Endodermal cell (in vitro differentiated cells): ENCODE measurements at regions not wholly inside any gene's neighbourhood (a gene's known extent, or its start where the extent isn't known, plus 50 kb on each side); places are given as distances from the start of the nearest gene placed in this dataset.

Experiments
- DNase-seq: peaks from one replicate; pipeline ENCODE4 v3.0.0-alpha.2; 2017
- H3K27ac ChIP-seq: 2 replicates; pipeline ENCODE4 v1.5.1; 2013; ENCODE audit warnings: mild to moderate bottlenecking, low read depth, low read length, moderate library complexity
- H3K27me3 ChIP-seq: 2 replicates; pipeline ENCODE4 v1.6.1; 2013; ENCODE audit warnings: mild to moderate bottlenecking, low read length, moderate library complexity; ENCODE audit not compliant: insufficient read depth, control insufficient read depth, poor library complexity, severe bottlenecking
- H3K36me3 ChIP-seq: 2 replicates; pipeline ENCODE4 v1.7.0; 2013; ENCODE audit warnings: mild to moderate bottlenecking, low read length, moderate library complexity; ENCODE audit not compliant: control insufficient read depth, insufficient read depth
- H3K4me1 ChIP-seq: one replicate; pipeline ENCODE4 v1.7.0; 2013; ENCODE audit warnings: low read length; ENCODE audit not compliant: control insufficient read depth, insufficient read depth
- H3K4me3 ChIP-seq: 2 replicates; pipeline ENCODE4 v1.5.1; 2013; ENCODE audit warnings: mild to moderate bottlenecking, low read length, moderate library complexity
- H3K9ac ChIP-seq: 2 replicates; pipeline ENCODE4 v1.6.1; 2013; ENCODE audit warnings: mild to moderate bottlenecking, low read length, moderate library complexity; ENCODE audit not compliant: poor library complexity, severe bottlenecking; ENCODE audit errors: extremely low read depth
- H3K9me3 ChIP-seq: 2 replicates; pipeline ENCODE4 v1.6.1; 2013; ENCODE audit warnings: mild to moderate bottlenecking, low read length, moderate library complexity; ENCODE audit not compliant: control insufficient read depth
- H3K27ac Mint-ChIP-seq: 2 replicates; pipeline ENCODE4 v1.8.0; 2020; ENCODE audit warnings: mixed read lengths
- H3K27me3 Mint-ChIP-seq: 2 replicates; pipeline ENCODE4 v1.8.0; 2021; ENCODE audit warnings: mild to moderate bottlenecking, mixed read lengths; ENCODE audit not compliant: insufficient read depth
- H3K36me3 Mint-ChIP-seq: 2 replicates; pipeline ENCODE4 v1.8.0; 2020; ENCODE audit warnings: low read depth, mixed read lengths
- H3K4me1 Mint-ChIP-seq: 2 replicates; pipeline ENCODE4 v1.8.0; 2020; ENCODE audit warnings: mixed read lengths
- H3K4me3 Mint-ChIP-seq: 2 replicates; pipeline ENCODE4 v1.8.0; 2020; ENCODE audit warnings: mild to moderate bottlenecking, moderate library complexity, mixed read lengths
- H3K9me3 Mint-ChIP-seq: 2 replicates; pipeline ENCODE4 v1.8.0; 2020; ENCODE audit warnings: mild to moderate bottlenecking, mixed read lengths
- WGBS, 2 experiments: methylation state at CpG; one replicate each; pipeline versions ENCODE4 v1.1.5 to v1.1.7; 2013; ENCODE audit warnings: missing lambda C conversion rate in 2 of 2, mixed read lengths in 1 of 2; ENCODE audit not compliant: insufficient coverage in 1 of 2, insufficient read length in 1 of 2; 5-methylcytosine and 5-hydroxymethylcytosine counted together
- TF ChIP-seq, protein P1 (sequence below): fragments of 200-600 bp; sonication (generic); conservative IDR thresholded peaks from 2 replicates; pipeline ENCODE4 v1.5.0; 2021; ENCODE audit warnings: antibody characterized with exemption, mild to moderate bottlenecking

DNA sequence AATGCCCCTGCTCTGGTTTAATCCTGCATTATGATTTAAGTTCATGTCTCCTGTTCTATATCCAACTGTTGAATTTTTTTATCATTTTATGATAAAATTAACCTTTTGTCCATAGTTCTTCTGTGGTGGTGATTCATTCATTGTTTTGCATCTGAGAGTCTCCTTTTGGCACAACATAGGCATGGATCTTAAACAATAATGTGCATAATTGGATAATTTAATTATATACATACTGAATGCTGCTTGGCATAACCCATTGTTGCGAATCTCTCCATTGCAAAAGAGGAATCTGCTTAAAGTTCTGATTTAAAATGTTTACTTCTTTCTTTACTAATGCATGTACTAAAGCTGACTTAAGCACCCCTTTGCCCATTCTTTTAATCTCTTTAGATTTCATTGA, 2788.4 kb downstream of the PCDH9 start:
- WGBS, 2 experiments: 100% methylated on average over 1 of the region's 1 CpG; no CpG with 5 or more reads in 1 of the 2 experiments
- TF ChIP-seq, protein P1, sequence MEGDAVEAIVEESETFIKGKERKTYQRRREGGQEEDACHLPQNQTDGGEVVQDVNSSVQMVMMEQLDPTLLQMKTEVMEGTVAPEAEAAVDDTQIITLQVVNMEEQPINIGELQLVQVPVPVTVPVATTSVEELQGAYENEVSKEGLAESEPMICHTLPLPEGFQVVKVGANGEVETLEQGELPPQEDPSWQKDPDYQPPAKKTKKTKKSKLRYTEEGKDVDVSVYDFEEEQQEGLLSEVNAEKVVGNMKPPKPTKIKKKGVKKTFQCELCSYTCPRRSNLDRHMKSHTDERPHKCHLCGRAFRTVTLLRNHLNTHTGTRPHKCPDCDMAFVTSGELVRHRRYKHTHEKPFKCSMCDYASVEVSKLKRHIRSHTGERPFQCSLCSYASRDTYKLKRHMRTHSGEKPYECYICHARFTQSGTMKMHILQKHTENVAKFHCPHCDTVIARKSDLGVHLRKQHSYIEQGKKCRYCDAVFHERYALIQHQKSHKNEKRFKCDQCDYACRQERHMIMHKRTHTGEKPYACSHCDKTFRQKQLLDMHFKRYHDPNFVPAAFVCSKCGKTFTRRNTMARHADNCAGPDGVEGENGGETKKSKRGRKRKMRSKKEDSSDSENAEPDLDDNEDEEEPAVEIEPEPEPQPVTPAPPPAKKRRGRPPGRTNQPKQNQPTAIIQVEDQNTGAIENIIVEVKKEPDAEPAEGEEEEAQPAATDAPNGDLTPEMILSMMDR: no peak
- Mint-ChIP-seq H3K4me3 (no peak overlapping the region), H3K9me3 (no peaks in the 10 kb centered on the region), H3K27me3 (no peaks in the 10 kb centered on the region), H3K4me1 (no peaks in the 10 kb centered on the region), H3K36me3 (no peaks in the 10 kb centered on the region), H3K27ac (no peak overlapping the region)
- Histone ChIP-seq H3K9ac (no peak overlapping the region), H3K4me3 (no peak overlapping the region), H3K27ac (no peak overlapping the region), H3K36me3 (no peaks in the 10 kb centered on the region), H3K9me3 (no peaks in the 10 kb centered on the region), H3K27me3 (no peaks in the 10 kb centered on the region), H3K4me1 (no peaks in the 10 kb centered on the region)
- no peak for DNase-seq

DNA sequence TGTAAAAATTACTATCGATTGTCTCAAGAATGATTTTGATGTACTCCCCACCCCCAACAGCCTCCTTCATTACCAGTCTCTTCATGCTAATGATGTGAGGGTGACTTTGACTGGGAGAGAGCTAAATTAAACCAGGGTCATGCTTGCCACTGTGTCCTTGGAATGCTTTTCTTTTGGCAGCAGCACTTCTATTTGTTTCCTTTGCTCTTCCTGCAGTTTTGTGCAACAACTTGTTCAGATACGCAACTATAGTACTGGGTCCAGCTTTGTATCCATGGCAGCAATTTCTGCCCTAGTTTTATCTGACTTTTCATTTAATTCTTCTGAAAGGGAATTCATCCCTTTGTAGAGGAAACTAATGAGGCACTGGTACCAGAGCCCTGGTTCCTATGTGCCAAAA, 2792.1 kb downstream of the PCDH9 start:
- Histone ChIP-seq H3K27ac (no peak overlapping the region), H3K9me3 (no peaks in the 10 kb centered on the region), H3K36me3 (no peaks in the 10 kb centered on the region), H3K9ac (no peak overlapping the region), H3K27me3 (no peaks in the 10 kb centered on the region), H3K4me1 (no peaks in the 10 kb centered on the region), H3K4me3 (no peak overlapping the region)
- Mint-ChIP-seq H3K36me3 (no peaks in the 10 kb centered on the region), H3K27ac (no peak overlapping the region), H3K4me1 (no peaks in the 10 kb centered on the region), H3K4me3 (no peak overlapping the region), H3K27me3 (no peaks in the 10 kb centered on the region), H3K9me3 (no peaks in the 10 kb centered on the region)
- 75 to 89% methylated on average over 1 of the region's 2 CpGs for WGBS, 2 experiments
- TF ChIP-seq, protein P1: no peak
- no peak for DNase-seq

DNA sequence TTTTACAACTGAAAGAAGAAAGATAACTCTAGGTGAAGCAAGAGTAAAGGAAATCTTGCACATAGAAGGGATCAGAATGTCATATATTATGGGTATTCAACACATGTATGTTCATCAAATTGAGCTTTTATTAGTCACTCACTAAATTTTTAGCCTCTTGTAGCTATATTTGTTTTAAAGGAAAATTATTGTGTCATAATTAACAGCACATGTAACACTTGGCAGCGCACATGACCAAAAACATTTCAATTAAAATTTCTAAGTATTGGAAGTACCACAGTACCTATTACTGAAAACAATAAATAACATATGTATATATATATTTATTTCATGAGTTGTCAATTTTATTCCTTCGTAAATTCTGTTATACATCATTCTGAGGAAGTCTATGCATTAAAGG, 2800.4 kb downstream of the PCDH9 start:
- no CpG with 5 or more reads among the region's 2 CpGs for WGBS, 2 experiments
- no peak overlapping the region for H3K27ac ChIP-seq
- DNase-seq: no peak
- Mint-ChIP-seq H3K27me3 (no peaks in the 10 kb centered on the region), H3K4me3 (no peak overlapping the region), H3K27ac (no peak overlapping the region), H3K9me3 (no peaks in the 10 kb centered on the region), H3K4me1 (no peaks in the 10 kb centered on the region), H3K36me3 (no peaks in the 10 kb centered on the region)
- no peaks in the 10 kb centered on the region for H3K4me1 ChIP-seq
- H3K27me3 ChIP-seq: no peaks in the 10 kb centered on the region
- H3K9ac ChIP-seq: no peak overlapping the region
- H3K36me3 ChIP-seq: no peaks in the 10 kb centered on the region
- no peak overlapping the region for H3K4me3 ChIP-seq
- TF ChIP-seq, protein P1: no peak
- H3K9me3 ChIP-seq: no peaks in the 10 kb centered on the region
